ENCODE measurements at regions not wholly inside any gene's neighbourhood (a gene's known extent, or its start where the extent isn't known, plus 50 kb on each side); places are given as distances from the start of the nearest gene placed in this dataset.

DNA sequence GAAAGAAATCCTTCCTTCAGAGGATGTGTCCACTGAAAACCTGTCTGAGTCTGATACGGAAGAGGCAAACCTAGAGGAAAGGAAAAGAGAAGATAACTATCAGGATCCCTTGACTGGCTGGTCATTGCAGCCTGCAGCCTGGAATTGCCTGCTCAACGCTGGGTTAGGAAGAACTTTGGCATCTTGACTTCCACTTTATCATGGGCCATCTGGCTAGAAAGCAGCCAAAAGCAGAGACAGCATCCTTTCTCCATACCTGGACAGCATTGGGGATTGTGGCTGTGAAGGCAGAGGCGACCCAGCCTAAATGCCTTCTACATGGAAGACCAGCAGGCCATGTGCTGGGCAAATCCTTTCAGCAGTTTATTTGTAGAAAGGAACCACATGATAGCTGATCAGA, 58.7 kb upstream of the PTPN3 start:
- peak overlapping the region in 1 of 3 experiments; percentile 5 for H3K4me3 ChIP-seq (ENCODE audit: control insufficient read depth in 2 of 3, extremely low read depth in 1 of 3, insufficient read depth in 2 of 3, low read depth in 1 of 3, low read length in 3 of 3)
- FAIRE-seq (no peak), DNase-seq (ENCODE audit: low read depth, low spot score) (no peak)
- H3K4me2 ChIP-seq (ENCODE audit: control insufficient read depth, extremely low read depth, insufficient read depth, low read depth, low read length): peak overlapping the region; percentile 66
- peak overlapping the region; percentile 60 for H2AFZ ChIP-seq (ENCODE audit: control insufficient read depth, low read length)
- peaks cover 51% of the 10 kb centered on the region for H3K4me1 ChIP-seq (ENCODE audit: control insufficient read depth, extremely low read depth, insufficient read depth, low read length)
- no peaks in the 10 kb centered on the region for H4K20me1 ChIP-seq (ENCODE audit: control insufficient read depth, extremely low read depth, insufficient read depth, low read length)
- peak overlapping the region; percentile 75 for H3K27ac ChIP-seq (ENCODE audit: control insufficient read depth, insufficient read depth, low read length)
- dilution Hi-C loops (cut with MboI; ENCODE audit: extremely low pct_ligation_motif_present, low sequenced_read_pairs): no loop called here
- peak overlapping the region; percentile 45 for H3K9ac ChIP-seq (ENCODE audit: control insufficient read depth, extremely low read depth, insufficient read depth, low read length)
- no peaks in the 10 kb centered on the region for H3K79me2 ChIP-seq (ENCODE audit: control insufficient read depth, insufficient read depth, low read length)
- no peaks in the 10 kb centered on the region for H3K9me1 ChIP-seq (ENCODE audit: control insufficient read depth, extremely low read depth, insufficient read depth, low read length)
- no peaks in the 10 kb centered on the region for H3K9me3 ChIP-seq (ENCODE audit: control insufficient read depth, low read depth, low read length)
- H3K36me3 ChIP-seq (ENCODE audit: control insufficient read depth in 2 of 2, extremely low read depth in 1 of 2, insufficient read depth in 2 of 2, low read length in 2 of 2): no peaks in the 10 kb centered on the region
- H3K27me3 ChIP-seq (ENCODE audit: control insufficient read depth, extremely low read depth, insufficient read depth, low read length): no peaks in the 10 kb centered on the region
- no peak for TF ChIP-seq EZH2 (IDR thresholded peaks at IDR 0.05; ENCODE audit: low read length)
- TF ChIP-seq, protein P1, sequence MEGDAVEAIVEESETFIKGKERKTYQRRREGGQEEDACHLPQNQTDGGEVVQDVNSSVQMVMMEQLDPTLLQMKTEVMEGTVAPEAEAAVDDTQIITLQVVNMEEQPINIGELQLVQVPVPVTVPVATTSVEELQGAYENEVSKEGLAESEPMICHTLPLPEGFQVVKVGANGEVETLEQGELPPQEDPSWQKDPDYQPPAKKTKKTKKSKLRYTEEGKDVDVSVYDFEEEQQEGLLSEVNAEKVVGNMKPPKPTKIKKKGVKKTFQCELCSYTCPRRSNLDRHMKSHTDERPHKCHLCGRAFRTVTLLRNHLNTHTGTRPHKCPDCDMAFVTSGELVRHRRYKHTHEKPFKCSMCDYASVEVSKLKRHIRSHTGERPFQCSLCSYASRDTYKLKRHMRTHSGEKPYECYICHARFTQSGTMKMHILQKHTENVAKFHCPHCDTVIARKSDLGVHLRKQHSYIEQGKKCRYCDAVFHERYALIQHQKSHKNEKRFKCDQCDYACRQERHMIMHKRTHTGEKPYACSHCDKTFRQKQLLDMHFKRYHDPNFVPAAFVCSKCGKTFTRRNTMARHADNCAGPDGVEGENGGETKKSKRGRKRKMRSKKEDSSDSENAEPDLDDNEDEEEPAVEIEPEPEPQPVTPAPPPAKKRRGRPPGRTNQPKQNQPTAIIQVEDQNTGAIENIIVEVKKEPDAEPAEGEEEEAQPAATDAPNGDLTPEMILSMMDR (optimal IDR thresholded peaks at IDR 0.05 in 1 of 3, IDR thresholded peaks at IDR 0.05 in 1 of 3, conservative IDR thresholded peaks at IDR 0.05 in 1 of 3; ENCODE audit: extremely low read depth in 1 of 3, insufficient read depth in 2 of 3, low read length in 3 of 3): no peak

DNA sequence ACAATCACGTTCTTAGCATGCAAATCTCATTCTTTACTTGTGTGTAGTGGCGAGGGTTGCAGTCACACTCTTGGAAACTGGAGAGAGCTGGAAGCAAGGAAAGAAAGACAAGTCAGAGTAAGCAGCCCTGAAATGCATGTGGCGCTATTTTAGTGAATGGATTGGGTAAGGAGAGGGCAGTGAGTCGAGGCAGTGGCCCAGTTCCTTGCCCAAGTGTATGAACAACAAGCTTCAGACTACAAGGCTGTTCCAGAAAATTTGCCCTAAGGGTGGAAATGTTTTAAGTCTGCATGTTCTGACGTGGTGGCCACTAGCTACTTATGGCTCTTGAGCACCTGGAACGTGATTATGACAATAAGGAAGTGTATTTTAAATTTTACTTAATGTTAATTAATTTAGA, 59.4 kb upstream of the PTPN3 start:
- dilution Hi-C loops (cut with MboI; ENCODE audit: extremely low pct_ligation_motif_present, low sequenced_read_pairs): no loop called here
- Histone ChIP-seq H3K9me3 (ENCODE audit: control insufficient read depth, low read depth, low read length) (no peaks in the 10 kb centered on the region), H3K4me2 (ENCODE audit: control insufficient read depth, extremely low read depth, insufficient read depth, low read depth, low read length) (peak overlapping the region; percentile 66), H3K36me3 (ENCODE audit: control insufficient read depth in 2 of 2, extremely low read depth in 1 of 2, insufficient read depth in 2 of 2, low read length in 2 of 2) (no peaks in the 10 kb centered on the region), H3K27me3 (ENCODE audit: control insufficient read depth, extremely low read depth, insufficient read depth, low read length) (no peaks in the 10 kb centered on the region), H2AFZ (ENCODE audit: control insufficient read depth, low read length) (peak overlapping the region; percentile 60), H3K27ac (ENCODE audit: control insufficient read depth, insufficient read depth, low read length) (peak overlapping the region; percentile 75), H3K9ac (ENCODE audit: control insufficient read depth, extremely low read depth, insufficient read depth, low read length) (no peak overlapping the region), H4K20me1 (ENCODE audit: control insufficient read depth, extremely low read depth, insufficient read depth, low read length) (no peaks in the 10 kb centered on the region), H3K79me2 (ENCODE audit: control insufficient read depth, insufficient read depth, low read length) (no peaks in the 10 kb centered on the region), H3K4me1 (ENCODE audit: control insufficient read depth, extremely low read depth, insufficient read depth, low read length) (peaks cover 49% of the 10 kb centered on the region), H3K4me3 (ENCODE audit: control insufficient read depth in 2 of 3, extremely low read depth in 1 of 3, insufficient read depth in 2 of 3, low read depth in 1 of 3, low read length in 3 of 3) (no peak overlapping the region), H3K9me1 (ENCODE audit: control insufficient read depth, extremely low read depth, insufficient read depth, low read length) (no peaks in the 10 kb centered on the region)
- TF ChIP-seq, protein P1 (optimal IDR thresholded peaks at IDR 0.05 in 1 of 3, IDR thresholded peaks at IDR 0.05 in 1 of 3, conservative IDR thresholded peaks at IDR 0.05 in 1 of 3; ENCODE audit: extremely low read depth in 1 of 3, insufficient read depth in 2 of 3, low read length in 3 of 3): no peak
- no peak for TF ChIP-seq EZH2 (IDR thresholded peaks at IDR 0.05; ENCODE audit: low read length)
- no peak for DNase-seq (ENCODE audit: low read depth, low spot score)
- no peak for FAIRE-seq
